NT2/D1 (cell line): ENCODE measurements at regions not wholly inside any gene's neighbourhood (a gene's known extent, or its start where the extent isn't known, plus 50 kb on each side); places are given as distances from the start of the nearest gene placed in this dataset.

Experiments
- DNase-seq: peaks from one replicate; pipeline ENCODE4 v3.0.0-alpha.2; 2011; ENCODE audit warnings: low read depth, low spot score
- H3K27me3 ChIP-seq: 2 replicates; pipeline ENCODE4 v1.6.0; 2011; ENCODE audit warnings: mild to moderate bottlenecking; ENCODE audit not compliant: insufficient read length, insufficient read depth
- H3K36me3 ChIP-seq: 2 replicates; pipeline ENCODE4 v1.6.1; 2011; ENCODE audit warnings: mild to moderate bottlenecking, low read length, mixed read lengths; ENCODE audit not compliant: insufficient read depth, insufficient read length
- H3K4me1 ChIP-seq: 2 replicates; pipeline ENCODE4 v1.5.1; 2011; ENCODE audit not compliant: insufficient read depth, insufficient read length
- H3K4me3 ChIP-seq: 2 replicates; pipeline ENCODE4 v1.5.1; 2011; ENCODE audit warnings: low read depth; ENCODE audit not compliant: insufficient read length
- H3K9ac ChIP-seq: 2 replicates; pipeline ENCODE4 v1.6.0; 2011; ENCODE audit warnings: low read depth; ENCODE audit not compliant: insufficient read length
- H3K9me3 ChIP-seq: 2 replicates; pipeline ENCODE4 v1.5.1; 2011; ENCODE audit warnings: mild to moderate bottlenecking, low read length; ENCODE audit not compliant: insufficient read depth
- SUZ12 ChIP-seq: IDR thresholded peaks from 2 replicates; pipeline ENCODE4 v1.6.1; 2011; ENCODE audit not compliant: insufficient read length, insufficient read depth; ENCODE audit errors: extremely low read depth
- YY1 ChIP-seq: IDR thresholded peaks from 2 replicates; pipeline ENCODE4 v1.6.1; 2011; ENCODE audit not compliant: insufficient read length, insufficient read depth
- ZNF274 ChIP-seq: IDR thresholded peaks from 2 replicates; pipeline ENCODE4 v1.6.1; 2011; ENCODE audit warnings: mild to moderate bottlenecking, low read depth, low read length

- no peaks in the 10 kb centered on the region for H3K27me3 ChIP-seq
- no peaks in the 10 kb centered on the region for H3K4me1 ChIP-seq
- DNase-seq, result no peak
Observed at GRCh38 chr10:3701491-3701890, 83.5 kb downstream of the KLF6 start.

GRCh38 chr10:3700531-3701076 is 84.4 kb downstream of the KLF6 start:
- no peak for TF ChIP-seq SUZ12
- no peak for DNase-seq
- no peak overlapping the region for H3K4me3 ChIP-seq
- H3K4me1 ChIP-seq, result no peaks in the 10 kb centered on the region
- no peak overlapping the region for H3K9ac ChIP-seq
- no peaks in the 10 kb centered on the region for H3K36me3 ChIP-seq
- H3K9me3 ChIP-seq, result no peaks in the 10 kb centered on the region
- no peaks in the 10 kb centered on the region for H3K27me3 ChIP-seq

More at GRCh38 chr10:3701491-3701890, 83.5 kb downstream of the KLF6 start:
- no peak overlapping the region for H3K4me3 ChIP-seq
- H3K9me3 ChIP-seq, result no peaks in the 10 kb centered on the region
- TF ChIP-seq ZNF274 (no peak), SUZ12 (no peak), YY1 (no peak)
- no peaks in the 10 kb centered on the region for H3K36me3 ChIP-seq
- no peak overlapping the region for H3K9ac ChIP-seq

GRCh38 chr10:3699916-3700315 is 85.1 kb downstream of the KLF6 start:
- Histone ChIP-seq H3K4me3 (no peak overlapping the region), H3K9ac (no peak overlapping the region), H3K36me3 (no peaks in the 10 kb centered on the region), H3K4me1 (no peaks in the 10 kb centered on the region), H3K27me3 (no peaks in the 10 kb centered on the region), H3K9me3 (no peaks in the 10 kb centered on the region)
- TF ChIP-seq YY1, result no peak
- TF ChIP-seq SUZ12, result no peak
- no peak for TF ChIP-seq ZNF274
- peak; percentile 35 for DNase-seq

DNA sequence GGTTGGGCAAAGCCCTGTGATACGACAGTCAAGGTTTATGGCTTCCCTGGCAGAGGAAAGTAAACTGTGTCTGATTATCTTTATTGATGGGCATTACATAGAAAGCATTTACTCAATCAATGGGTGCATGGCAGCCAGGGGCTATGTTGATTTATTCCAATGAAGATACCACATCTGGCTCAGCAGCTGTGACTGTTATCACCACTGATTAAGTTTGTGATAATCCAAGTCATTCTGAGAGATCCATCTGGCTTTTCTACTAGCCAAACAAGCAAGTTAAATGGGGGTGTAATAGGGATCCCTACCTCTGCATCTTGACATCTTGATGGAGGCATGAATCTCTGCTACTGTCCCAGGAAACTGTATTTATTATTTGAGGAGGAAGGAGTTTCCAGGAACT is 86.7 kb downstream of the KLF6 start:
- H3K4me3 ChIP-seq, result no peak overlapping the region
- H3K9ac ChIP-seq, result no peak overlapping the region
- H3K9me3 ChIP-seq, result no peaks in the 10 kb centered on the region
- TF ChIP-seq ZNF274, result no peak
- TF ChIP-seq YY1, result no peak
- TF ChIP-seq SUZ12, result no peak
- no peak for DNase-seq
- no peaks in the 10 kb centered on the region for H3K4me1 ChIP-seq
- H3K36me3 ChIP-seq, result no peaks in the 10 kb centered on the region
- no peaks in the 10 kb centered on the region for H3K27me3 ChIP-seq

DNA sequence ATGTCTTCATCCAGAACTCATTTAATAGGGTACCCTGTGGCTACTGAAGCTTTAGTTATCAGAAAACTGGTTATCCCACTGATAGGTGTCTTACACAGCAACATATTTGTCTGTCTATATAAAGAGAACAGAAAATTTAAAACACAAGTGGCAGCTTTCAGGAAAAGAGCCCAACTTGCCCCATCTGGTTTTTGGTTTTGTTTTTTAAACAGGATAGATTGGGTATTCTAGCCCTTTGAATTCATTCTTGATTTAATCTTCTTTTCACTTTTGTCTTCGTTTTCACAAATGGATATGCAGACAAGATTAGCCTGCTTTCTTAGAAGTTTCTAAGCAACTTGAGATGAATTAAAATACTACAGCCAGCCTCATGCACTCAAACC is 91.3 kb downstream of the KLF6 start:
- Histone ChIP-seq H3K9ac (no peak overlapping the region), H3K36me3 (no peaks in the 10 kb centered on the region), H3K9me3 (no peaks in the 10 kb centered on the region), H3K4me1 (no peaks in the 10 kb centered on the region), H3K27me3 (no peaks in the 10 kb centered on the region), H3K4me3 (no peak overlapping the region)
- TF ChIP-seq SUZ12, result no peak
- no peak for TF ChIP-seq ZNF274
- no peak for TF ChIP-seq YY1
- DNase-seq, result no peak

- no peaks in the 10 kb centered on the region for H3K27me3 ChIP-seq
- H3K9ac ChIP-seq, result no peak overlapping the region
- no peaks in the 10 kb centered on the region for H3K9me3 ChIP-seq
- DNase-seq, result no peak
- no peaks in the 10 kb centered on the region for H3K4me1 ChIP-seq
- TF ChIP-seq ZNF274 (no peak), YY1 (no peak), SUZ12 (no peak)
- no peak overlapping the region for H3K4me3 ChIP-seq
- H3K36me3 ChIP-seq, result no peaks in the 10 kb centered on the region
Observed at GRCh38 chr10:3693022-3693697, 91.8 kb downstream of the KLF6 start.

DNA sequence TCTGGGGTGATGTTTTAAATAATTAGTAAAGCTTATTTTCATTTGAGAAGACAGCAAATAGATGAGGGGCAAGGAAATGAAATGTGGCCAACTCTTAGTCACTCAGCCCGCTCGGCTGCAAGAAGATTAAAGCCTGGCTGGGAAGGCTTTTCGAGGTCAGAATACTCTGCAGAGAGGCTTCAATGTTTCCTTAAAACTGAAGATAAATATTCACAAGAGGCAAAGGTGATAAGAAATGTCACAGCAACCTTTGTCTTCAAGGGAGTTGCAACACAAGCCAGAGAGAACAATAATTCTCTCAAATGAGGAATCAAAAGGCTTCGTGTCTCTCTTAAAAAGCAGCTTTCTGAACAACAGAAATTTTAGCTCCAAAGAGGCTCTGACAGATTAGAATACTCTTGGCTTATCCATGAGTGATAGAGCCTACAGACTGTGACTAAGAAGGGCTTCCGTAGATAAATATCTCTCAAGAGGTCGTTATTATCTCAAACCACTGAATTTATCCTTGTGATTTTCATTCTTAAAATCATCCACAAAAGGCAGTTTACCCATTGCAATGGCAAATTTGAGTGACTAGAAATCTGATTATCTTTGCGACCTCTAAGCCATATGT is 92.5 kb downstream of the KLF6 start:
- no peak for TF ChIP-seq ZNF274
- TF ChIP-seq SUZ12, result no peak
- no peak for TF ChIP-seq YY1
- no peaks in the 10 kb centered on the region for H3K36me3 ChIP-seq
- H3K4me1 ChIP-seq, result no peaks in the 10 kb centered on the region
- no peak overlapping the region for H3K9ac ChIP-seq
- DNase-seq, result no peak
- H3K27me3 ChIP-seq, result no peaks in the 10 kb centered on the region
- H3K9me3 ChIP-seq, result no peaks in the 10 kb centered on the region
- H3K4me3 ChIP-seq, result no peak overlapping the region
